ENCODE measurements at regions not wholly inside any gene's neighbourhood (a gene's known extent, or its start where the extent isn't known, plus 50 kb on each side); places are given as distances from the start of the nearest gene placed in this dataset.

DNA sequence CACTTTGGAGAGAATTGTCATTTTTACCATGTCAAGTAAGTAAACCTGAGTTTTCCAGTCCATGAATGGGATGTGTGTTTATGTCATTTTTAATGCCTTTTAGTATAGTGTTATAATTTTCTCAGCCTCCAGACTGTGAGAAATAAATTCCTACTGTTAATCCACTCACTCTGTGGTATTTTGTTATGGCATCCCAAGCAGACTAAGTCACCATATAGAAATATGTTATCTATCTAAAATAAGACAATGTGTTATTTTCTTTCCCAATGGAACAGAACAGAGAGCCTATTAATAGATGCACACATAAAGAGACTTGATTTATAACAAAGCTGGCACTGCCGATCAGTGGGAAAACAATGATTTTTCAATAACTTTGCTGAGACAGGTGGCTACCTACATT lies 70.2 kb upstream of the SLC4A11 start:
- TF ChIP-seq, protein P1, sequence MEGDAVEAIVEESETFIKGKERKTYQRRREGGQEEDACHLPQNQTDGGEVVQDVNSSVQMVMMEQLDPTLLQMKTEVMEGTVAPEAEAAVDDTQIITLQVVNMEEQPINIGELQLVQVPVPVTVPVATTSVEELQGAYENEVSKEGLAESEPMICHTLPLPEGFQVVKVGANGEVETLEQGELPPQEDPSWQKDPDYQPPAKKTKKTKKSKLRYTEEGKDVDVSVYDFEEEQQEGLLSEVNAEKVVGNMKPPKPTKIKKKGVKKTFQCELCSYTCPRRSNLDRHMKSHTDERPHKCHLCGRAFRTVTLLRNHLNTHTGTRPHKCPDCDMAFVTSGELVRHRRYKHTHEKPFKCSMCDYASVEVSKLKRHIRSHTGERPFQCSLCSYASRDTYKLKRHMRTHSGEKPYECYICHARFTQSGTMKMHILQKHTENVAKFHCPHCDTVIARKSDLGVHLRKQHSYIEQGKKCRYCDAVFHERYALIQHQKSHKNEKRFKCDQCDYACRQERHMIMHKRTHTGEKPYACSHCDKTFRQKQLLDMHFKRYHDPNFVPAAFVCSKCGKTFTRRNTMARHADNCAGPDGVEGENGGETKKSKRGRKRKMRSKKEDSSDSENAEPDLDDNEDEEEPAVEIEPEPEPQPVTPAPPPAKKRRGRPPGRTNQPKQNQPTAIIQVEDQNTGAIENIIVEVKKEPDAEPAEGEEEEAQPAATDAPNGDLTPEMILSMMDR (IDR thresholded peaks at IDR 0.05), result no peak
- no peak for TF ChIP-seq EP300 (IDR thresholded peaks at IDR 0.05)
- TF ChIP-seq POLR2AphosphoS5 (IDR thresholded peaks at IDR 0.05), result no peak
